B cell (primary cell): ENCODE measurements at regions not wholly inside any gene's neighbourhood (a gene's known extent, or its start where the extent isn't known, plus 50 kb on each side); places are given as distances from the start of the nearest gene placed in this dataset.

Experiments used
- ATAC-seq: fragments of 200-7000 bp; cut with Tn5 transposase; one replicate; pipeline ENCODE4 v1.10.0; 2021; ENCODE audit warnings: low read depth, mild to moderate bottlenecking, moderate number of reproducible peaks, moderate library complexity
- CTCF ChIA-PET: fragments of 350-600 bp; sonication (Branson Sonifier 250); formaldehyde crosslinking; loops from one replicate; lab custom pipeline; 2021; ENCODE audit warnings: antibody characterized with exemption, inconsistent platforms; lab: Charles Lee
- POLR2A ChIA-PET: fragments of 350-600 bp; sonication (Branson Sonifier 250); formaldehyde crosslinking; loops from one replicate; lab custom pipeline; 2021; ENCODE audit warnings: antibody characterized with exemption; lab: Charles Lee
- DNase-seq: peaks from one replicate; pipeline ENCODE4 v3.0.0; 2013
- H2AFZ ChIP-seq: 2 replicates; pipeline ENCODE4 v1.6.1; 2012; ENCODE audit warnings: mild to moderate bottlenecking, low read depth, low read length; ENCODE audit not compliant: insufficient read depth, poor library complexity, severe bottlenecking
- H3K27ac ChIP-seq, 2 donors: 1 replicate in 1 of 2; 2 replicates in 1 of 2; pipeline ENCODE4 v1.5.1; 2012 to 2013; ENCODE audit warnings: low read length in 2 of 2, mild to moderate bottlenecking in 2 of 2, moderate library complexity in 1 of 2
- H3K27me3 ChIP-seq, 4 experiments: fragments of 200-600 bp in 1 of 4; sonication (generic) in 1 of 4; replicated peaks in 1 of 4; 1 replicate in 2 of 4; 2 replicates in 2 of 4; pipeline versions ENCODE4 v1.6.1 to v1.7.0; 2013 to 2016; ENCODE audit warnings: low read length in 3 of 4, mild to moderate bottlenecking in 2 of 4, mixed read lengths in 1 of 4, moderate library complexity in 1 of 4; ENCODE audit not compliant: insufficient read depth in 4 of 4, control insufficient read depth in 3 of 4; ENCODE audit errors: control extremely low read depth in 1 of 4
- H3K36me3 ChIP-seq, 2 experiments: replicated peaks in 1 of 2; 1 replicate in 1 of 2; 2 replicates in 1 of 2; pipeline versions ENCODE4 v1.6.1 to v1.7.1; 2013; ENCODE audit warnings: low read length in 1 of 2; ENCODE audit not compliant: insufficient read depth in 2 of 2, control insufficient read depth in 1 of 2; ENCODE audit errors: control extremely low read depth in 1 of 2, extremely low read depth in 1 of 2
- H3K4me1 ChIP-seq, 2 donors: fragments of 200-600 bp in 1 of 2; sonication (generic) in 1 of 2; 1 replicate in 1 of 2; 2 replicates in 1 of 2; pipeline versions ENCODE4 v1.5.1 to v1.6.1; 2013 to 2017; ENCODE audit warnings: low read length in 2 of 2; ENCODE audit not compliant: control insufficient read depth in 2 of 2, insufficient read depth in 2 of 2
- H3K4me2 ChIP-seq: replicated peaks from 2 replicates; pipeline ENCODE3; 2012; ENCODE audit warnings: mild to moderate bottlenecking, low read depth, low read length; ENCODE audit not compliant: poor library complexity, severe bottlenecking
- H3K4me3 ChIP-seq, 5 experiments: fragments of 200-600 bp in 1 of 5; sonication (generic) in 1 of 5; 1 replicate in 3 of 5; 2 replicates in 2 of 5; pipeline versions ENCODE4 v1.5.1 to v1.7.0; 2011 to 2016; ENCODE audit warnings: low read length in 4 of 5, mild to moderate bottlenecking in 4 of 5, low read depth in 2 of 5, control low read depth in 1 of 5, moderate library complexity in 1 of 5; ENCODE audit not compliant: insufficient read depth in 1 of 5; ENCODE audit errors: control extremely low read depth in 1 of 5, extremely low read depth in 1 of 5
- H3K79me2 ChIP-seq: fragments of 200-600 bp; sonication (generic); one replicate; pipeline ENCODE4 v1.6.0; 2016; ENCODE audit warnings: low read length; ENCODE audit not compliant: control insufficient read depth, insufficient read depth
- H3K9ac ChIP-seq: fragments of 200-600 bp; sonication (generic); 2 replicates; pipeline ENCODE4 v1.6.1; 2017; ENCODE audit warnings: mild to moderate bottlenecking, low read length, moderate library complexity
- H3K9me3 ChIP-seq, 3 donors: one replicate each; pipeline versions ENCODE4 v1.6.1 to v1.7.1; 2013; ENCODE audit warnings: low read length in 2 of 3; ENCODE audit not compliant: control insufficient read depth in 2 of 3, insufficient read depth in 1 of 3; ENCODE audit errors: control extremely low read depth in 1 of 3
- H4K20me1 ChIP-seq: 2 replicates; pipeline ENCODE4 v1.6.0; 2012; ENCODE audit warnings: mild to moderate bottlenecking, low read length; ENCODE audit not compliant: insufficient read depth, control insufficient read depth, poor library complexity, severe bottlenecking
- H3K27ac Mint-ChIP-seq: one replicate; pipeline ENCODE4 v1.8.0; 2021; ENCODE audit warnings: mixed read lengths
- H3K27me3 Mint-ChIP-seq: one replicate; pipeline ENCODE4 v1.8.0; 2021; ENCODE audit warnings: mixed read lengths
- H3K4me1 Mint-ChIP-seq: one replicate; pipeline ENCODE4 v1.8.0; 2021; ENCODE audit warnings: mixed read lengths
- H3K4me3 Mint-ChIP-seq: one replicate; pipeline ENCODE4 v1.8.0; 2021; ENCODE audit warnings: mixed read lengths
- H3K9me3 Mint-ChIP-seq: one replicate; pipeline ENCODE4 v1.8.0; 2022; ENCODE audit warnings: mixed read lengths; ENCODE audit not compliant: insufficient read depth
- EZH2 ChIP-seq: IDR thresholded peaks from 2 replicates; pipeline ENCODE4 v1.6.1; 2012; ENCODE audit warnings: borderline replicate concordance, low read depth, mild to moderate bottlenecking, moderate library complexity, low read length; ENCODE audit not compliant: insufficient read depth, poor library complexity, severe bottlenecking
- WGBS: methylation state at CpG from one replicate; pipeline ENCODE4 v1.1.5; 2013; ENCODE audit warnings: missing lambda C conversion rate; ENCODE audit not compliant: insufficient coverage; 5-methylcytosine and 5-hydroxymethylcytosine counted together
- intact Hi-C: fragments of 100-400 bp; cut with micrococcal nuclease; formaldehyde crosslinking; loops from one replicate; pipeline ENCODE4 v1.10.0; 2022
- TF ChIP-seq, protein P1 (sequence below): fragments of 200-600 bp; IDR thresholded peaks from one replicate; pipeline ENCODE4 v1.8.0; 2022; ENCODE audit warnings: antibody characterized with exemption, mild to moderate bottlenecking

DNA sequence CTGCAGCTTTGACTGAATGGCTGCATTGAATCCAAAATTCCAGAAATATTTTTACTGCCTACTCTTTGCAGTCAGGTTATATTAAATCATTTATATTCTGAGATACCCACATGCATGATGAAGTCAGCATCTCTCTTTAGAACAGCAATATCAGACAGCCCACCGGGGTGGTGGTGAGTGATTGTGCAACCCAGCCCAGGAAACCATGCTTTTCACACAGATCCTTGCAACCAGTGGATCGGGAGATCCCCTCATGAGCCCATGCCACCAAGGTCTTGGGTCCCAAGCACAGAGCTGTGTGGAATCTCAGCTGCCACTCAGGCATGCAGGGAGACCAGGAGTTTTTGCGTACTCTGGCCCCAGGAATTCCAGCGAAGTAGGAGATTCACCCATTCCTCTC lies 226.5 kb downstream of the DTWD2 start:
- Histone ChIP-seq H3K4me1 (no peaks in the 10 kb centered on the region), H3K4me2 (no peak overlapping the region), H3K9me3 (peaks cover 0 to 12% (median 0%) of the 10 kb centered on the region in 3 donors), H3K9ac (no peak overlapping the region), H3K36me3 (no peaks in the 10 kb centered on the region), H3K79me2 (no peaks in the 10 kb centered on the region), H3K27me3 (no peaks in the 10 kb centered on the region), H3K4me3 (no peak overlapping the region), H4K20me1 (no peaks in the 10 kb centered on the region), H3K27ac (no peak overlapping the region), H2AFZ (no peak overlapping the region)
- H3K4me1 Mint-ChIP-seq = no peaks in the 10 kb centered on the region
- TF ChIP-seq EZH2 = no peak
- TF ChIP-seq, protein P1, sequence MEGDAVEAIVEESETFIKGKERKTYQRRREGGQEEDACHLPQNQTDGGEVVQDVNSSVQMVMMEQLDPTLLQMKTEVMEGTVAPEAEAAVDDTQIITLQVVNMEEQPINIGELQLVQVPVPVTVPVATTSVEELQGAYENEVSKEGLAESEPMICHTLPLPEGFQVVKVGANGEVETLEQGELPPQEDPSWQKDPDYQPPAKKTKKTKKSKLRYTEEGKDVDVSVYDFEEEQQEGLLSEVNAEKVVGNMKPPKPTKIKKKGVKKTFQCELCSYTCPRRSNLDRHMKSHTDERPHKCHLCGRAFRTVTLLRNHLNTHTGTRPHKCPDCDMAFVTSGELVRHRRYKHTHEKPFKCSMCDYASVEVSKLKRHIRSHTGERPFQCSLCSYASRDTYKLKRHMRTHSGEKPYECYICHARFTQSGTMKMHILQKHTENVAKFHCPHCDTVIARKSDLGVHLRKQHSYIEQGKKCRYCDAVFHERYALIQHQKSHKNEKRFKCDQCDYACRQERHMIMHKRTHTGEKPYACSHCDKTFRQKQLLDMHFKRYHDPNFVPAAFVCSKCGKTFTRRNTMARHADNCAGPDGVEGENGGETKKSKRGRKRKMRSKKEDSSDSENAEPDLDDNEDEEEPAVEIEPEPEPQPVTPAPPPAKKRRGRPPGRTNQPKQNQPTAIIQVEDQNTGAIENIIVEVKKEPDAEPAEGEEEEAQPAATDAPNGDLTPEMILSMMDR = no peak
- no peak overlapping the region for H3K27ac Mint-ChIP-seq
- POLR2A ChIA-PET = no interaction called here
- no peaks in the 10 kb centered on the region for H3K9me3 Mint-ChIP-seq
- ATAC-seq (no peak), DNase-seq (no peak)
- H3K4me3 Mint-ChIP-seq = no peak overlapping the region
- CTCF ChIA-PET = no interaction called here
- 90% methylated on average over 4 of the region's 4 CpGs for WGBS
- peaks cover 8% of the 10 kb centered on the region for H3K27me3 Mint-ChIP-seq
- intact Hi-C loops = no loop called here

DNA sequence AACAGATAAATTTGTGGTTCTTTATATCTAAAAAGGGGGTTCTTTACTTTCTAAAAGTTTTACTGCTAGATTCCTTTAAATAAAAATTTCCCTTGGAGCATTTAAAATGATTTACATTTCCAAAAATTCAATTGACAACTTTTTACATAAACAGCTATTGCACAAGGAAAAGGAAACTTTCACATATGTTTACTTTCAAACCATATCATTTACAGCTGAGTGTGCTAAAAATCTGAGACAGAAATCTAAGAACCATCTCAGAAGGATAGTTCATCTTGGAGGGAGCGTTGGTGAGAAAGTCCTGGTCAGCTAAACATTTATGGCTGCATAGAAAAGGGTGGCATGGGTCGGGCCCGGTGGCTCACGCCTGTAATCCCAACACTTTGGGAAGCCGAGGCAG lies 235.4 kb downstream of the DTWD2 start:
- Histone ChIP-seq H3K4me1 (no peaks in the 10 kb centered on the region), H3K79me2 (no peaks in the 10 kb centered on the region), H3K4me2 (no peak overlapping the region), H2AFZ (no peak overlapping the region), H3K27ac (no peak overlapping the region), H3K9ac (no peak overlapping the region), H4K20me1 (no peaks in the 10 kb centered on the region), H3K4me3 (no peak overlapping the region), H3K27me3 (no peaks in the 10 kb centered on the region), H3K9me3 (no peaks in the 10 kb centered on the region), H3K36me3 (no peaks in the 10 kb centered on the region)
- H3K27ac Mint-ChIP-seq = no peak overlapping the region
- TF ChIP-seq, protein P1 = no peak
- no peak for TF ChIP-seq EZH2
- no peak overlapping the region for H3K4me3 Mint-ChIP-seq
- H3K4me1 Mint-ChIP-seq = no peaks in the 10 kb centered on the region
- DNase-seq (no peak), ATAC-seq (no peak)
- CTCF ChIA-PET = no interaction called here
- intact Hi-C loops = no loop called here
- 83% methylated on average over 5 of the region's 5 CpGs for WGBS
- POLR2A ChIA-PET = no interaction called here
- peaks cover 4% of the 10 kb centered on the region for H3K9me3 Mint-ChIP-seq
- peaks cover 14% of the 10 kb centered on the region for H3K27me3 Mint-ChIP-seq
